ENCODE measurements at regions not wholly inside any gene's neighbourhood (a gene's known extent, or its start where the extent isn't known, plus 50 kb on each side); places are given as distances from the start of the nearest gene placed in this dataset.

GRCh38 chr2:160658851-160659250, 165.2 kb upstream of the RBMS1 start:
- Histone ChIP-seq H3K4me3 (ENCODE audit: insufficient read length, low read depth) (no peak overlapping the region), H3K27me3 (ENCODE audit: insufficient read depth, insufficient read length) (no peaks in the 10 kb centered on the region), H3K36me3 (ENCODE audit: insufficient read depth, insufficient read length, low read length) (no peaks in the 10 kb centered on the region), H3K9me3 (ENCODE audit: insufficient read depth, low read length) (no peaks in the 10 kb centered on the region), H3K9ac (ENCODE audit: insufficient read length, low read depth) (no peak overlapping the region), H3K4me1 (ENCODE audit: insufficient read depth, insufficient read length) (no peaks in the 10 kb centered on the region)
- no peak for TF ChIP-seq SUZ12 (IDR thresholded peaks at IDR 0.05; ENCODE audit: extremely low read depth, insufficient read depth, insufficient read length)
- TF ChIP-seq ZNF274 (IDR thresholded peaks at IDR 0.05; ENCODE audit: low read depth, low read length), result no peak
- no peak for TF ChIP-seq YY1 (IDR thresholded peaks at IDR 0.05; ENCODE audit: insufficient read depth, insufficient read length)
- no peak for DNase-seq (ENCODE audit: low read depth, low spot score)

- TF ChIP-seq SUZ12 (IDR thresholded peaks at IDR 0.05; ENCODE audit: extremely low read depth, insufficient read depth, insufficient read length) (no peak), YY1 (IDR thresholded peaks at IDR 0.05; ENCODE audit: insufficient read depth, insufficient read length) (no peak), ZNF274 (IDR thresholded peaks at IDR 0.05; ENCODE audit: low read depth, low read length) (no peak)
- Histone ChIP-seq H3K9me3 (ENCODE audit: insufficient read depth, low read length) (no peaks in the 10 kb centered on the region), H3K4me1 (ENCODE audit: insufficient read depth, insufficient read length) (no peaks in the 10 kb centered on the region), H3K36me3 (ENCODE audit: insufficient read depth, insufficient read length, low read length) (no peaks in the 10 kb centered on the region), H3K27me3 (ENCODE audit: insufficient read depth, insufficient read length) (no peaks in the 10 kb centered on the region), H3K9ac (ENCODE audit: insufficient read length, low read depth) (no peak overlapping the region), H3K4me3 (ENCODE audit: insufficient read length, low read depth) (no peak overlapping the region)
- DNase-seq (ENCODE audit: low read depth, low spot score), result no peak
Observed at GRCh38 chr2:160660741-160661140, 167.1 kb upstream of the RBMS1 start.

- no peak overlapping the region for H3K4me3 ChIP-seq (ENCODE audit: insufficient read length, low read depth)
- TF ChIP-seq SUZ12 (IDR thresholded peaks at IDR 0.05; ENCODE audit: extremely low read depth, insufficient read depth, insufficient read length), result no peak
- TF ChIP-seq ZNF274 (IDR thresholded peaks at IDR 0.05; ENCODE audit: low read depth, low read length), result no peak
- TF ChIP-seq YY1 (IDR thresholded peaks at IDR 0.05; ENCODE audit: insufficient read depth, insufficient read length), result no peak
- no peak for DNase-seq (ENCODE audit: low read depth, low spot score)
Observed at GRCh38 chr2:160664603-160665140, 171.1 kb upstream of the RBMS1 start.

GRCh38 chr2:160666154-160667060, 172.8 kb upstream of the RBMS1 start:
- H3K27me3 ChIP-seq (ENCODE audit: insufficient read depth, insufficient read length), result no peaks in the 10 kb centered on the region
- TF ChIP-seq SUZ12 (IDR thresholded peaks at IDR 0.05; ENCODE audit: extremely low read depth, insufficient read depth, insufficient read length) (no peak), ZNF274 (IDR thresholded peaks at IDR 0.05; ENCODE audit: low read depth, low read length) (no peak), YY1 (IDR thresholded peaks at IDR 0.05; ENCODE audit: insufficient read depth, insufficient read length) (no peak)
- H3K4me1 ChIP-seq (ENCODE audit: insufficient read depth, insufficient read length), result no peaks in the 10 kb centered on the region
- no peak overlapping the region for H3K9ac ChIP-seq (ENCODE audit: insufficient read length, low read depth)
- no peak for DNase-seq (ENCODE audit: low read depth, low spot score)
- no peaks in the 10 kb centered on the region for H3K36me3 ChIP-seq (ENCODE audit: insufficient read depth, insufficient read length, low read length)
- H3K9me3 ChIP-seq (ENCODE audit: insufficient read depth, low read length), result no peaks in the 10 kb centered on the region
- no peak overlapping the region for H3K4me3 ChIP-seq (ENCODE audit: insufficient read length, low read depth)

More at GRCh38 chr2:160664603-160665140, 171.1 kb upstream of the RBMS1 start:
- Histone ChIP-seq H3K9ac (ENCODE audit: insufficient read length, low read depth) (no peak overlapping the region), H3K9me3 (ENCODE audit: insufficient read depth, low read length) (no peaks in the 10 kb centered on the region), H3K4me1 (ENCODE audit: insufficient read depth, insufficient read length) (no peaks in the 10 kb centered on the region), H3K27me3 (ENCODE audit: insufficient read depth, insufficient read length) (no peaks in the 10 kb centered on the region), H3K36me3 (ENCODE audit: insufficient read depth, insufficient read length, low read length) (no peaks in the 10 kb centered on the region)

GRCh38 chr2:160667811-160668210, 174.2 kb upstream of the RBMS1 start:
- no peak for DNase-seq (ENCODE audit: low read depth, low spot score)
- no peak overlapping the region for H3K9ac ChIP-seq (ENCODE audit: insufficient read length, low read depth)
- H3K4me3 ChIP-seq (ENCODE audit: insufficient read length, low read depth), result no peak overlapping the region
- H3K27me3 ChIP-seq (ENCODE audit: insufficient read depth, insufficient read length), result no peaks in the 10 kb centered on the region
- H3K9me3 ChIP-seq (ENCODE audit: insufficient read depth, low read length), result no peaks in the 10 kb centered on the region
- no peaks in the 10 kb centered on the region for H3K4me1 ChIP-seq (ENCODE audit: insufficient read depth, insufficient read length)
- H3K36me3 ChIP-seq (ENCODE audit: insufficient read depth, insufficient read length, low read length), result no peaks in the 10 kb centered on the region
- TF ChIP-seq ZNF274 (IDR thresholded peaks at IDR 0.05; ENCODE audit: low read depth, low read length), result no peak
- no peak for TF ChIP-seq SUZ12 (IDR thresholded peaks at IDR 0.05; ENCODE audit: extremely low read depth, insufficient read depth, insufficient read length)
- TF ChIP-seq YY1 (IDR thresholded peaks at IDR 0.05; ENCODE audit: insufficient read depth, insufficient read length), result no peak

GRCh38 chr2:160670618-160671017, 177.0 kb upstream of the RBMS1 start:
- Histone ChIP-seq H3K36me3 (ENCODE audit: insufficient read depth, insufficient read length, low read length) (no peaks in the 10 kb centered on the region), H3K4me3 (ENCODE audit: insufficient read length, low read depth) (no peak overlapping the region), H3K9ac (ENCODE audit: insufficient read length, low read depth) (no peak overlapping the region), H3K9me3 (ENCODE audit: insufficient read depth, low read length) (no peaks in the 10 kb centered on the region), H3K27me3 (ENCODE audit: insufficient read depth, insufficient read length) (no peaks in the 10 kb centered on the region), H3K4me1 (ENCODE audit: insufficient read depth, insufficient read length) (no peaks in the 10 kb centered on the region)
- TF ChIP-seq SUZ12 (IDR thresholded peaks at IDR 0.05; ENCODE audit: extremely low read depth, insufficient read depth, insufficient read length), result no peak
- TF ChIP-seq YY1 (IDR thresholded peaks at IDR 0.05; ENCODE audit: insufficient read depth, insufficient read length), result no peak
- TF ChIP-seq ZNF274 (IDR thresholded peaks at IDR 0.05; ENCODE audit: low read depth, low read length), result no peak
- DNase-seq (ENCODE audit: low read depth, low spot score), result no peak

- no peaks in the 10 kb centered on the region for H3K9me3 ChIP-seq (ENCODE audit: insufficient read depth, low read length)
- no peak overlapping the region for H3K9ac ChIP-seq (ENCODE audit: insufficient read length, low read depth)
- TF ChIP-seq ZNF274 (IDR thresholded peaks at IDR 0.05; ENCODE audit: low read depth, low read length) (no peak), SUZ12 (IDR thresholded peaks at IDR 0.05; ENCODE audit: extremely low read depth, insufficient read depth, insufficient read length) (no peak), YY1 (IDR thresholded peaks at IDR 0.05; ENCODE audit: insufficient read depth, insufficient read length) (no peak)
- no peaks in the 10 kb centered on the region for H3K27me3 ChIP-seq (ENCODE audit: insufficient read depth, insufficient read length)
- no peak for DNase-seq (ENCODE audit: low read depth, low spot score)
- no peak overlapping the region for H3K4me3 ChIP-seq (ENCODE audit: insufficient read length, low read depth)
- H3K4me1 ChIP-seq (ENCODE audit: insufficient read depth, insufficient read length), result no peaks in the 10 kb centered on the region
- no peaks in the 10 kb centered on the region for H3K36me3 ChIP-seq (ENCODE audit: insufficient read depth, insufficient read length, low read length)
Observed at GRCh38 chr2:160672211-160672610, 178.6 kb upstream of the RBMS1 start.
